Calu3 (cell line): ENCODE measurements at regions not wholly inside any gene's neighbourhood (a gene's known extent, or its start where the extent isn't known, plus 50 kb on each side); places are given as distances from the start of the nearest gene placed in this dataset.

ENCODE experiments used
- BruUV-seq: library from RNA; stranded (reverse); fragments of 400-500 nt; replicated peaks from 2 replicates; lab custom pipeline; 2021; lab: Mats Ljungman, UMichigan
- CTCF ChIA-PET: fragments of 300-600 bp; sonication (Branson Sonifier 250); formaldehyde crosslinking; loops from one replicate; lab custom pipeline; 2022; ENCODE audit warnings: antibody characterized with exemption; lab: Charles Lee
- DNase-seq: peaks from one replicate; pipeline ENCODE4 v3.0.0; 2022
- H3K27ac Mint-ChIP-seq: one replicate; pipeline ENCODE4 v1.8.0; 2022; ENCODE audit warnings: mixed read lengths; ENCODE audit not compliant: unreplicated experiment
- H3K27me3 Mint-ChIP-seq: one replicate; pipeline ENCODE4 v1.8.0; 2022; ENCODE audit warnings: mixed read lengths; ENCODE audit not compliant: unreplicated experiment
- H3K36me3 Mint-ChIP-seq: one replicate; pipeline ENCODE4 v1.8.0; 2022; ENCODE audit warnings: mild to moderate bottlenecking, moderate library complexity, mixed read lengths; ENCODE audit not compliant: insufficient read depth, unreplicated experiment
- H3K4me1 Mint-ChIP-seq: one replicate; pipeline ENCODE4 v1.8.0; 2022; ENCODE audit warnings: mild to moderate bottlenecking, low read depth, mixed read lengths; ENCODE audit not compliant: unreplicated experiment
- H3K4me3 Mint-ChIP-seq: one replicate; pipeline ENCODE4 v1.8.0; 2022; ENCODE audit warnings: mild to moderate bottlenecking, low read depth, moderate library complexity, mixed read lengths; ENCODE audit not compliant: unreplicated experiment
- H3K9me3 Mint-ChIP-seq: one replicate; pipeline ENCODE4 v1.8.0; 2022; ENCODE audit warnings: low read depth, mixed read lengths; ENCODE audit not compliant: unreplicated experiment
- CTCF ChIP-seq: fragments of 200-600 bp; IDR thresholded peaks from one replicate; pipeline ENCODE4 v1.8.0; 2022; ENCODE audit warnings: antibody characterized with exemption; ENCODE audit not compliant: unreplicated experiment
- intact Hi-C: fragments of 100-400 bp; cut with micrococcal nuclease; formaldehyde crosslinking; loops from one replicate; pipeline ENCODE4 v1.10.0; 2022; ENCODE audit not compliant: unreplicated experiment

GRCh38 chr2:145799595-145800108, 1279.7 kb upstream of the ZEB2 start:
- Mint-ChIP-seq H3K27me3 (no peaks in the 10 kb centered on the region), H3K9me3 (no peaks in the 10 kb centered on the region), H3K27ac (peak overlapping the region; percentile 87), H3K36me3 (peaks cover 9% of the 10 kb centered on the region), H3K4me1 (peaks cover 19% of the 10 kb centered on the region), H3K4me3 (peak overlapping the region; percentile 37)
- no TSS peak for BruUV-seq
- no peak for DNase-seq
- no peak for TF ChIP-seq CTCF
- CTCF ChIA-PET = interaction anchor here (0.6 to 1.1 kb wide), 2 partner anchors 47 to 111 kb away, joined by 3 to 4 read pairs; no protein-coding TSS in a partner anchor
- intact Hi-C loops = loop anchor here (5.0 kb wide), 2 partner anchors 108 to 513 kb away; no protein-coding TSS in a partner anchor

GRCh38 chr2:145798419-145798818, 1278.5 kb upstream of the ZEB2 start:
- Mint-ChIP-seq H3K27ac (no peak overlapping the region), H3K4me1 (peaks cover 19% of the 10 kb centered on the region), H3K4me3 (no peak overlapping the region), H3K36me3 (peaks cover 9% of the 10 kb centered on the region), H3K27me3 (no peaks in the 10 kb centered on the region), H3K9me3 (no peaks in the 10 kb centered on the region)
- intact Hi-C loops = no loop called here
- DNase-seq = no peak
- CTCF ChIA-PET = no interaction called here
- BruUV-seq = no TSS peak
- no peak for TF ChIP-seq CTCF

GRCh38 chr2:145797692-145798091, 1277.8 kb upstream of the ZEB2 start:
- peaks cover 19% of the 10 kb centered on the region for H3K4me1 Mint-ChIP-seq
- no peak for TF ChIP-seq CTCF
- BruUV-seq = no TSS peak
- H3K27ac Mint-ChIP-seq = no peak overlapping the region
- intact Hi-C loops = no loop called here
- H3K36me3 Mint-ChIP-seq = peaks cover 9% of the 10 kb centered on the region
- H3K4me3 Mint-ChIP-seq = no peak overlapping the region
- H3K27me3 Mint-ChIP-seq = no peaks in the 10 kb centered on the region
- CTCF ChIA-PET = no interaction called here
- no peaks in the 10 kb centered on the region for H3K9me3 Mint-ChIP-seq
- no peak for DNase-seq

GRCh38 chr2:145792745-145793144, 1272.8 kb upstream of the ZEB2 start:
- H3K27ac Mint-ChIP-seq = no peak overlapping the region
- no peak overlapping the region for H3K4me3 Mint-ChIP-seq
- H3K9me3 Mint-ChIP-seq = no peaks in the 10 kb centered on the region
- intact Hi-C loops = no loop called here
- CTCF ChIA-PET = no interaction called here
- no peak for DNase-seq
- no peaks in the 10 kb centered on the region for H3K4me1 Mint-ChIP-seq
- no peaks in the 10 kb centered on the region for H3K36me3 Mint-ChIP-seq
- H3K27me3 Mint-ChIP-seq = no peaks in the 10 kb centered on the region
- no peak for TF ChIP-seq CTCF
- no TSS peak for BruUV-seq
